Stomach (tissue), 8 donors: ENCODE measurements at regions not wholly inside any gene's neighbourhood (a gene's known extent, or its start where the extent isn't known, plus 50 kb on each side); places are given as distances from the start of the nearest gene placed in this dataset.
A peak's percentile ranks its signal among the peaks of the same experiment; 100 is the strongest.
"Not testable (repeated sequence)": the region's sequence is repeated elsewhere in the genome, so short reads cannot be mapped to it uniquely, and the experiment has no call there.

ENCODE experiments used
- DNase-seq, 2 donors: peaks; one replicate each; pipeline versions ENCODE4 v3.0.0 to v3.0.0-alpha.2; 2013 to 2019
- H3K27ac ChIP-seq, 5 donors: fragments of 200-600 bp in 4 of 5; sonication (generic) in 4 of 5; one replicate each; pipeline ENCODE4 v1.5.1; 2013 to 2019; ENCODE audit warnings: mild to moderate bottlenecking in 1 of 5, moderate library complexity in 1 of 5
- H3K27me3 ChIP-seq, 3 donors: fragments of 200-600 bp; sonication (generic); one replicate each; pipeline ENCODE4 v1.5.1; 2017 to 2019; ENCODE audit warnings: mixed run types in 1 of 3
- H3K36me3 ChIP-seq, 4 donors: fragments of 200-600 bp; sonication (generic); 1 replicate in 3 of 4; 2 replicates in 1 of 4; pipeline ENCODE4 v1.5.1; 2016 to 2019
- H3K4me1 ChIP-seq, 4 donors: fragments of 200-600 bp; sonication (generic); one replicate each; pipeline ENCODE4 v1.5.1; 2016 to 2019
- H3K4me3 ChIP-seq, 4 donors: fragments of 200-600 bp; sonication (generic) in 3 of 4; one replicate each; pipeline ENCODE4 v1.5.1; 2016 to 2019; ENCODE audit warnings: mild to moderate bottlenecking in 1 of 4
- H3K9me3 ChIP-seq, 4 donors: fragments of 200-600 bp; sonication (generic); one replicate each; pipeline ENCODE4 v1.5.1; 2016 to 2019
- EP300 ChIP-seq: sonication (generic); formaldehyde crosslinking; IDR thresholded peaks from one replicate; pipeline ENCODE4 v1.6.1; 2017; ENCODE audit warnings: antibody characterized with exemption
- POLR2A ChIP-seq, 4 donors: fragments of 450-650 bp; IDR thresholded peaks; one replicate each; pipeline ENCODE4 v1.6.1; 2016; ENCODE audit warnings: antibody characterized with exemption in 4 of 4, control low read depth in 2 of 4, mild to moderate bottlenecking in 1 of 4, moderate library complexity in 1 of 4
- POLR2AphosphoS5 ChIP-seq, 3 donors: sonication (generic); formaldehyde crosslinking; IDR thresholded peaks; one replicate each; pipeline ENCODE4 v1.6.1; 2016; ENCODE audit warnings: antibody characterized with exemption in 3 of 3
- WGBS, 5 donors: extraction: QIAGEN DNeasy Blood & Tissue Kit in 3 of 5; methylation state at CpG; one replicate each; pipeline versions ENCODE4 v1.1.5 to v1.1.7; 2013 to 2018; 5-methylcytosine and 5-hydroxymethylcytosine counted together
- intact Hi-C: fragments of 100-400 bp; cut with DNase I; formaldehyde crosslinking; loops from one replicate; pipeline ENCODE4 v1.15.1; 2023; ENCODE audit warnings: low total_unique reads
- TF ChIP-seq, protein P1 (sequence below), 7 experiments: fragments of 450-650 bp in 4 of 7; fragments of 200-600 bp in 3 of 7; sonication (generic) in 3 of 7; IDR thresholded peaks; one replicate each; pipeline ENCODE4 v1.5.1; 2016 to 2019; ENCODE audit warnings: antibody characterized with exemption in 7 of 7, control low read depth in 2 of 7, mild to moderate bottlenecking in 1 of 7
- donor health status: healthy with polysubstance abuse.
- donor health status: Bipolar disorder and iron deficiency.
- donor health status: healthy.

DNA sequence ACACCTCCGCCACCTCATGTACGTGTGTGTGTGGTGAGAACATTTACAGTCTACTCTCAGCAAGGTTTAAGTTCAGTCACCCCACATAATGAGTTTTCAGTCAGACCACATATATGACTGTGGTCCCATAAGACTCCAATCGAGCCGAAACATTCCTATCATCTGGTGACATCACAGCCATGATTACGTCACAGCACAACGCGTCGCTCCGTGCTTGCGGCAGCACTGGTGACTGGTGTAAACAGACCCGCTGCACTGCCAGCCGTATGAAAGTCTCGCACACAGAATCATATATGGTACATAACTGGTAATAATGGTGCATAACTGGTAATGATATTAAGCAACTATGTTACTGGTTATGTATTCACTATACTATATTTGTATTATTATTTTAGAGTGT lies 150.7 kb downstream of the DLL1 start:
- intact Hi-C loops = no loop called here
- TF ChIP-seq EP300 = no peak
- TF ChIP-seq, protein P1, sequence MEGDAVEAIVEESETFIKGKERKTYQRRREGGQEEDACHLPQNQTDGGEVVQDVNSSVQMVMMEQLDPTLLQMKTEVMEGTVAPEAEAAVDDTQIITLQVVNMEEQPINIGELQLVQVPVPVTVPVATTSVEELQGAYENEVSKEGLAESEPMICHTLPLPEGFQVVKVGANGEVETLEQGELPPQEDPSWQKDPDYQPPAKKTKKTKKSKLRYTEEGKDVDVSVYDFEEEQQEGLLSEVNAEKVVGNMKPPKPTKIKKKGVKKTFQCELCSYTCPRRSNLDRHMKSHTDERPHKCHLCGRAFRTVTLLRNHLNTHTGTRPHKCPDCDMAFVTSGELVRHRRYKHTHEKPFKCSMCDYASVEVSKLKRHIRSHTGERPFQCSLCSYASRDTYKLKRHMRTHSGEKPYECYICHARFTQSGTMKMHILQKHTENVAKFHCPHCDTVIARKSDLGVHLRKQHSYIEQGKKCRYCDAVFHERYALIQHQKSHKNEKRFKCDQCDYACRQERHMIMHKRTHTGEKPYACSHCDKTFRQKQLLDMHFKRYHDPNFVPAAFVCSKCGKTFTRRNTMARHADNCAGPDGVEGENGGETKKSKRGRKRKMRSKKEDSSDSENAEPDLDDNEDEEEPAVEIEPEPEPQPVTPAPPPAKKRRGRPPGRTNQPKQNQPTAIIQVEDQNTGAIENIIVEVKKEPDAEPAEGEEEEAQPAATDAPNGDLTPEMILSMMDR (IDR thresholded peaks at IDR 0.05) = no peak
- TF ChIP-seq POLR2A (IDR thresholded peaks at IDR 0.05) = no peak
- no peak for TF ChIP-seq POLR2AphosphoS5 (IDR thresholded peaks at IDR 0.05)
- Histone ChIP-seq H3K4me1 (peaks cover 0 to 3% (median 0%) of the 10 kb centered on the region in 4 donors), H3K27me3 (no peaks in the 10 kb centered on the region), H3K4me3 (no peak overlapping the region), H3K36me3 (no peaks in the 10 kb centered on the region), H3K9me3 (peaks cover 0 to 9% (median 0%) of the 10 kb centered on the region in 4 donors), H3K27ac (no peak overlapping the region)
- DNase-seq = no peak
- 85 to 94% (median 92%) methylated on average over 12 to 13 of the region's 13 CpGs for WGBS, 5 donors

DNA sequence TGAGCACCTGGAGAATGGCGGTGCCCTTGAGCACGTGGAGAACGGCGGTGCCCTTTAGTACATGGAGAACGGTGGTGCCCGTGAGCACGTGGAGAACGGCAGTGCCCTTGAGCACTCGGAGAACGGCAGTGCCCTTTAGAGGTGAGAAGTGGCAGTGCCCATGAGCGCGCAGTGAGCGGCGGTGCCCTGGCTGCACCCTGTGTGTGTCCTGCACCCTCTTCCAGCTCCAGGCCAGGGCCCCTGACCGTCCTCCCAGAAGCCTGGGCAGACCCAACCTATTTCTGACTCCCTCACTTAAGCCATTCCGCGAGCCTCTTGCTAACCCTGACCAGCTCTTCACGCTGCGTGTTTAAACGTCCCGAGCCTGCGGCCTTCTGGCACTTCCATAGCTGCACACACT lies 151.3 kb downstream of the DLL1 start:
- DNase-seq = no peak
- intact Hi-C loops = no loop called here
- Histone ChIP-seq H3K9me3 (peaks cover 0 to 9% (median 0%) of the 10 kb centered on the region in 4 donors), H3K27me3 (no peaks in the 10 kb centered on the region), H3K4me3 (no peak overlapping the region), H3K4me1 (peaks cover 2 to 3% (median 2%) of the 10 kb centered on the region in 4 donors), H3K36me3 (no peaks in the 10 kb centered on the region), H3K27ac (no peak overlapping the region)
- TF ChIP-seq, protein P1 (IDR thresholded peaks at IDR 0.05) = no peak
- TF ChIP-seq POLR2AphosphoS5 (IDR thresholded peaks at IDR 0.05) (no peak), POLR2A (IDR thresholded peaks at IDR 0.05) (no peak), EP300 (no peak)
- 88 to 94% (median 91%) methylated on average over 21 to 22 of the region's 22 CpGs for WGBS, 5 donors

DNA sequence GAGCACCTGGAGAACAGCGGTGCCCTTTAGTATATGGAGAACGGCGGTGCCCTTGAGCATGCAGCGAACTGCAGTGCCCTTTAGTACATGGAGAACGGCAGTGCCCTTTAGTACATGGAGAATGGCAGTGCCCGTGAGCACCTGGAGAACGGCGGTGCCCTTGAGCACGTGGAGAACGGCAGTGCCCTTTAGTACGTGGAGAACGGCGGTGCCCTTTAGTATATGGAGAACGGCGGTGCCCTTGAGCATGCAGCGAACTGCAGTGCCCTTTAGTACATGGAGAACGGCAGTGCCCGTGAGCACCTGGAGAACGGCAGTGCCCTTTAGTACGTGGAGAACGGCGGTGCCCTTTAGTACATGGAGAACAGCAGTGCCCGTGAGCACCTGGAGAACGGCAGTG lies 151.8 kb downstream of the DLL1 start:
- H3K36me3 ChIP-seq, intact Hi-C loops, H3K27me3 ChIP-seq, DNase-seq, H3K4me1 ChIP-seq, H3K9me3 ChIP-seq, H3K4me3 ChIP-seq, H3K27ac ChIP-seq: not testable (repeated sequence)
- WGBS, 5 donors = 89 to 94% (median 91%) methylated on average over 24 of the region's 24 CpGs

DNA sequence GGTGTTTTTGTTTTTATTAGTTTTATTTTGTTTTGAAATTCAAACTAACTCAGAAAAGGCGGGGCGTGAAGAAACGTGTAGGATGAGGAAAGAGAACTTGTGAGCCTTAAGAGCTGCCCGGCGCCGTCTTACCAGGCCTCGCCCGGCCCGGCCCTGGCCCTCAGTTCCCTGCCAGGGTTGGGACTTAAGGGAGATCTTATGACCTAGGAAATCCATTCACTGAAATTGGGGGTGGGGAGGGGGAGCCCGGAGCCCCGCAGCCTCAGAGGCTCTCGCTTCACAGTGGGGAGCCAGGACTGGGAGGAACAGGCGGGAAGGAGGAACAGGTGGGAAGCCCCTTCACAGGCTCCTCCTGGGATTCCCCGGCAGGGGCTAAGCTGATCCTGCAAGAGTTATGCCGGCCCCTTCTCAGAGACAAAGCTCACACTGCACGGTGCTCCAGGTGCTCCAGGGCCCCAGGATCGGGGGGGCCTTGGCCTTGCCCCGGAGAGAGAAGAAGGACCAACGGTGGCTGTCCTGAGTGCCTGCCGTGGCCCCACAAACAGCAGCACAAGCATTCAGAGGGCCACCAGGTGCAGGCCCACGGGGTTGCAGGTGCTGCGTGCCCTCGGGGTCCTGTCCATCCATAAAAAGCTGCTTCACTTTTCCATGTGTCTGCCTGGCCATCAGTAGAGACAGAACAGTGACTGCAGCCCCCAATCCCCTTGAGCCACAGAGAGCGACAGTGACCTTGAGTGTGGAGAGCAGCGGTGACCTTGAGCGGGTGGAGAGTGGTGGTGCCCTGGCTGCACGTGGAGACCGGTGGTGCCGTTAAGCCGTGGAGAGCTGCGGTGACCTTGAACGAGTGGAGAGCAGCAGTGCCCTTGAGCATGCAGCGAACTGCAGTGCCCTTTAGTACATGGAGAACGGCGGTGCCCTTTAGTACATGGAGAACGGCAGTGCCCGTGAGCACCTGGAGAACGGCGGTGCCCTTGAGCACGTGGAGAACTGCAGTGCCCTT lies 152.7 kb downstream of the DLL1 start:
- Histone ChIP-seq H3K36me3 (no peaks in the 10 kb centered on the region), H3K27me3 (no peaks in the 10 kb centered on the region), H3K4me3 (no peak overlapping the region), H3K4me1 (peaks cover 9 to 15% (median 14%) of the 10 kb centered on the region in 4 donors), H3K27ac (peak overlapping the region; percentile 31 to 70 (median 64)), H3K9me3 (no peaks in the 10 kb centered on the region)
- DNase-seq = peak in 1 of 2 donors; percentile 23
- WGBS, 5 donors = 84 to 92% (median 86%) methylated on average over 31 to 40 of the region's 40 CpGs
- intact Hi-C loops = no loop called here
- TF ChIP-seq POLR2AphosphoS5 (IDR thresholded peaks at IDR 0.05) (no peak), POLR2A (IDR thresholded peaks at IDR 0.05) (no peak), EP300 (no peak)
- TF ChIP-seq, protein P1 (IDR thresholded peaks at IDR 0.05) = no peak
